ENCODE measurements at regions not wholly inside any gene's neighbourhood (a gene's known extent, or its start where the extent isn't known, plus 50 kb on each side); places are given as distances from the start of the nearest gene placed in this dataset.
A peak's percentile ranks its signal among the peaks of the same experiment; 100 is the strongest.

DNA sequence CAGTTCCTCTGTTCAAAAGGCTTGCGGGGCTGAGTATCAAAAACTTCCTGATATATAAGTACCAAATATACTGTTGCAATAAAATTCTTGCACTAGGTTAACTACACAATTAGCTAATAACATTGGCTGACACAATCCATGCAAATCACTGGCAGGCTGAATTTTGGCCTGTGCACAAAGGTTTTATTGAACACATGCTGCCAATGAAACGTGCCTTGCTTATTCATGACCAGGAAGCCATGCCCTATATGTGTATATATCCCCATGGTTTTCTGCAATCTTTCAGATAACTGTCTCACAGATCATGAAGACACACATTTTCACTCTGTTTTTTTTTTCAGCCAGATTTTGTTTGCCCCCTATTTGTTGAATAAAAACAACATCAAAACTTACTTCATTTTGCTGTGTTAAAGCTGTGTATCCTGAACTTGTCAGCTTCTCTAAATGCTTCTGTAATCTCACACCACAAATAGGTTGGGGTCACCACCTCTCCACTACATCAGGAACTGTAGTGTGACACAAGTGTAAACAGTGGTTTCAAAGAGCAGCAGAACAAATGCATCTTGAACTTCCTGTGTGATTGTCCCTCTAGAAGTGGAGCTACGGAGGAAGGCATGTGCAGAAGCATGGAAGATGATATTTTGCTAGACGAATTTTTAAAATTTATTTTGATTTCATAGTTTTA is 920.7 kb upstream of the NR2F2 start:
- no peak for DNase-seq (ENCODE audit: extremely low read depth in 1 of 2, low read depth in 1 of 2)

DNA sequence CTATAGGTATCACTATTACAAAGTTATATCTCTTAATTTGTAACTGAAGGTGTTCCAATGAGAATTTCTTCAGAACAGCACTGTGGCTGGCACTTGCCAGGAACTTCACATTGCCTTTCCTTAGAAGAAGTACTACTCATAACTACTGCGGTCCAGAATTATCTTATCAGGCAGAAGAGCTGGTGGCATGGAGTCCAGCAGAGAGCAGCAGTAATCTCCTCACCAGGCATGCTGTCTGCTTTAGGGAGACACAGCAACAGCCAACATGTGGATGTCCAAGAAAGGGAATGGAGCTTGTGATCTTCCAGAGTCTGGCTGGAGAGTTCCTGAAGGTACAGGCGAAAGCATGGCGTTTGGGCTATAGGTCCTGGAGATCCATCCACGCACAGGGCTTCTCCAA is 919.7 kb upstream of the NR2F2 start:
- no peak for DNase-seq (ENCODE audit: extremely low read depth in 1 of 2, low read depth in 1 of 2)

DNA sequence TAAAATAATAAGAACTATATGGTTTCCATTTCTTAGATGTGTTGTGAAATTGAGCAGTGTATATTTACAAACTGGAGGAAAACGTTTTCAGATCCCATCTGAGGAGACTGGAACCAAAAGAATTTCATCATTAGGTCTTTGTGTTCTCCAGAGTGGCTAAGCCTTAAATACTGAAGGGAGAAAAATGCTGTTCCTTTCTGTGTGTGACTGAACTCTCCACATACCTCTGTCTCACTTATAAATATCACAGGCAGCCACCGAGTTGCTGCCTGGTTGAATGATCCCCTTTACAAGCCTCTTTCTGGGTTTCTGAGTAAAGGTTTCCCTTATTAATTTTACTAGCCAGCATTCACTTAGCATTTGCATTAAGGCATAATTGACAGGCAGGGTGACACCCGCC is 913.9 kb upstream of the NR2F2 start:
- no peak for DNase-seq (ENCODE audit: extremely low read depth in 1 of 2, low read depth in 1 of 2)

DNA sequence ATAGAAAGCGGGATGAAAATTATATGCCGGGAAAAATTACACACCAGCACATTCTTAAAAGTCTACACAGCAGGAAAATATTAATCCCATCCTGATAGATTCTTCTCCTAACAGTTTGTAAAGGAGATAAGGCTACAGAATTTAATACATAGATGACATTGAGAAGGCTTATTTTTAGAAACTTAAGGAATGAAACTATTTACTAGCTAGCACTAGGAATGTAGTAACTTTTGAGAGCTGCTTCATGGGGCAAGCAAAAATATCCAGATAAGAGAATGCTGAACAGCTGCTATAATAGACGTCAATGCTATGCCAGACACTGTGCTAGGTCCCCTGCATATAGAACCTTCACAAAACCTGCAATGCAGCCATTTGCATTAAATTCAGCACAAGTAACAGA is 912.7 kb upstream of the NR2F2 start:
- DNase-seq (ENCODE audit: extremely low read depth in 1 of 2, low read depth in 1 of 2): no peak

DNA sequence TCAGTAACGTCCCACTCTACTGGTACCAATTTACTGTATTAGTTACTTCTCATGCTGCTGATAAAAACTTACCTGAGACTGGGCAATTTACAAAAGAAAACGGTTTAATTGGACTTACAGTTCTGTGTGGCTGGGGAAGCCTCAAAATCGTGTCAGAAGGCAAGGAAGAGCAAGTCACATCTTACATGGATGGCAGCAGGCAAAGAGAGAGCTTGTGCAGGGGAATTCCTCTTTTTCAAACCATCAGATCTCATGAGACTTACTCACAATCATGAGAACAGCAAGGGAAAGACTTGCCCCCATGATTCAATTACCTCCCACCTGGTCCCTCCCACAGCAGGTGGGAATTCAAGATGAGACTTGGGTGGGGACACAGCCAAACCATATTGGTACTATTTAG is 908.2 kb upstream of the NR2F2 start:
- DNase-seq (ENCODE audit: extremely low read depth in 1 of 2, low read depth in 1 of 2): no peak

DNA sequence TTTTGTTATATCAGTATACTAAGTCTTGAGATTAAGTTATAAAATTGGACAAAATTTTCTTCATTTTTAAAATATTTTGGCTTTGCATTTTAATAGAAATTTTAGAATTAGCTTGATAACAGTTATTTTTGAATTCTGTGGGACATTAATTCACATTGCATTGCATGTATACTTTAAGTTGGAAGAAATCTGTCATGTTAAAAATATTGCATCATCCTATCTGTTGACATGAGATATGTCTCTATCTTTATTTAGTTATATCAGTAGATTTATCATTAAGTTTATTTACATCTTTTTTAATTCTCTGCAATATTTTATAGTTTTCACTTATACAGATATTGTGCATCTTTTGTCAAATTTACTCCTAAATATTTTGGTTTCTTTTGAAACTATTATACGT is 904.6 kb upstream of the NR2F2 start:
- DNase-seq (ENCODE audit: extremely low read depth in 1 of 2, low read depth in 1 of 2): no peak

DNA sequence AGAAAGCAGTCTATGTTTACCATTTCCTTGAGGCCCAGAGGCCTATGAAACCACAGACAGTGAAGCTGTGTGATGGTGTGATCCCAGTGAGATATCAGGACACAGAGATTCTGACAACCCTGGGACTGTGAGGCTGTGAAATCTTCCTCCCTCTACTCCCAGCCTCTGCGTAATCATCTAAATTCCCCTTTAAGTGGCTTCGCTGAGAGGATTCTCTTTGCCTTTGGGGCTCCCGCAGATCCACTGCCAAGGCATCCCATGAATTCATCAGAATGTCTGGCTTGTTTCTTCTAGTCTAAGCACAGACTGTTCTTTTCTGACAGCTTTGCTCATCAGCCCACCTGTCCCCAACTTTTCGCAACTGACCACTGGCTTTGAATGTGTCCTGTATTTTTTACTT is 901.2 kb upstream of the NR2F2 start:
- DNase-seq (ENCODE audit: extremely low read depth in 1 of 2, low read depth in 1 of 2): no peak

DNA sequence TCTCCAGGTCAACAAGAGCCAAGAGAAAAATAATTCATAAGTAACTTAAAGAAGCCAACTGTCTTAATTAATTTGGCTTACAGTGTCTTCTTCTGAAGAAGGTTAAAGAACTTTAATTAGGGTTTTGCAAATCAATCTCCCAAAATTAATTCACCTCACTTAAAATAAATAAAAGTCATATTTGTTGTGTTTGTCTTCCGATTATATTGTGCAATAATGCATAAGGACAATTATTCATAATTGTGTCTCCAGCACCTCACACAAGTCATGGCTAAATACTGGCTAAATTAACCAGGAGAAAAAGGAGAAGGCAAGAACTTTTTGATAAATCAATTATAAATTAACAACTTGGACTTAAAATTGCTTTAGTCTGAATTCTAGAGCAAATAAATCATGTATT is 899.0 kb upstream of the NR2F2 start:
- no peak for DNase-seq (ENCODE audit: extremely low read depth in 1 of 2, low read depth in 1 of 2)

DNA sequence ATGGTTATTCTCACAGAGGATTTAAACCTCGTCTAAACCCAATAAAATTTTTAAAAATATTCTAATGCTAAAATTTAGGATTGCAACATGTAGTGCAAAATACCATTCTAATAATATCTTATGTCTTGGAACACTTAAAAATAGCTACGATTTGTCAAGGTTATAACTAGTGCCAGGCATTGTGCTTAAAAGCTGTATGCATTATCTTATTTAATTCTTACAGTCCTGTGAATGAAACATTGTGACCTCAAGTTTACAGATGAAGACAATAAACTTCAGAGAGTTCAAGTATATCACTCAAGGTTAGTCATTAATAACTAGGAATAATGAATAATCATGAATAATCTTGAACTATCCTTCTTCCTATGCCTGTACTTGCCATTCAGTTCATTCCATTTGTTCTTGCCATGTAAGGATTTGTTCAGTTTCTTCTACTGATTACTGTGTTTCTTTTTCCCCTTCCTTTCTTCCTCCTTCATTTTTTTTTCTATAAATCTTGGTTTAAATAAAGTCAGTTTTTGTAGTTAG is 897.6 kb upstream of the NR2F2 start:
- no peak for DNase-seq (ENCODE audit: extremely low read depth in 1 of 2, low read depth in 1 of 2)

DNA sequence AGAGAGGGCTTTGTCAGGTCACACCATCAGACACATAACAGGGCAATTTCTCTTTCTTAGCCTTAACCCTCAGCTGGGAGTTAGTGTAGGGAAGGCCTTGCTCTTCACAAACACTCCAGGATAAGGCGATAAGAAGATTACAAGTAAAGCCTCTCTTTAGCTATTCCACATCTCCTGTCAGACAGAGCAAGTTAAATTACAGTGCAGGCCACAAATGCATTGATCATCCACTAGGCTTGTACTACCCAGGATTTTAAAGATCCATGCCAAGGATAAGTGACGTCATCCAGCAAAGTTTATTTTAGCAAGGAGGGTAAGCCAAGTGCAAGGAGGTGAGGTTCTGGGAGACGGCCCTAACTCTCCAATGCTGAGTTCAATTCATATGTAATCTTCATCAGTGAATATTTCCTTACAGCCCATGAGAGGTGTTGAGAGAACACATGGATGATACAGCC is 890.6 kb upstream of the NR2F2 start:
- no peak for DNase-seq (ENCODE audit: extremely low read depth in 1 of 2, low read depth in 1 of 2)

DNA sequence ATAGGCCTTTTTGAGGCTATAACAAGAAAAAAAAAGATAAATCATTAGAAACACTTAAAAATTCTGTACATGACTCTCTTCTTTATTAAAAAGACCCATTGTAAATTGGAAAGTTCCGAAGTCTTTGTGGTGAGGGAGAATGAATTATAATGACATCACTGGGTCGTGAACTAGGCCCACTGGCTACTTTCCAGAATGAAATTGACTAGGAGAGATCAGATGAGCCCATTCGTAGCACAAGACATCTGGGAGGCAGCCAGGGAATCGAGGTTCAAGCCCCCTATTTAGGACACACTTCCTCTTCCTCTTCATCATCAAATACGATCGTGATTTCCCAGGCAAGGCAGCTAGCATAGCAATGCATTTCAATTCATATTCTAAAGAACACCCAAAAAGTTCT is 889.8 kb upstream of the NR2F2 start:
- DNase-seq (ENCODE audit: extremely low read depth in 1 of 2, low read depth in 1 of 2): no peak

DNA sequence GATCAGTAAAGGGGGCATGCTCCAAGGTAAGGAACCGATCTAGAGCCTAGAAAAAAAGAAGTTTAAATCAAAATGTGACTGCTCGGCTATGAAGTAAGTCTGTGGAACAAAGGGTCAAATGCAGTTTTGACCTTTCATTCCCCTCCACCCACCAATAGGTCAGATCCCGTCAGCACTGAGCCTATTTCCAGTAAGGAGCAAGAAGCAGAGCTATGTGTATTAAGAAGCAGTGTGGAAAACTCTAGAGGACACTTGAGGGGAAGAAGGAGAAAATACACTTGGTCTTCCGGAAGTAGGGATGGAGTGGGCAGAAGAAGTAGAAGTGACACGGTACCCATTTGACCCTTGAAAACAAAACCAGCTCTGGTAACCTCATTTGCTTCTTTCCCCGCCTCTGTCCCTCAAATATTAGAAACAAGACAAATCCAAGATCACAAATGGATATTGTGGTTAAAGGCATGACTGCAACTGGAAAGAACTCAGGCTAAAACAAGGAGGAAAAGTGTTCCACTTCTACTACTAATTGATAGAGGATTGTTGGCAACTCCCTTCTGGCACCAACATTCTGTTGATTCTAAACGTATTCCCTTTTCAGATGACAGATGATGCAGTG is 888.3 kb upstream of the NR2F2 start:
- no peak for DNase-seq (ENCODE audit: extremely low read depth in 1 of 2, low read depth in 1 of 2)

DNA sequence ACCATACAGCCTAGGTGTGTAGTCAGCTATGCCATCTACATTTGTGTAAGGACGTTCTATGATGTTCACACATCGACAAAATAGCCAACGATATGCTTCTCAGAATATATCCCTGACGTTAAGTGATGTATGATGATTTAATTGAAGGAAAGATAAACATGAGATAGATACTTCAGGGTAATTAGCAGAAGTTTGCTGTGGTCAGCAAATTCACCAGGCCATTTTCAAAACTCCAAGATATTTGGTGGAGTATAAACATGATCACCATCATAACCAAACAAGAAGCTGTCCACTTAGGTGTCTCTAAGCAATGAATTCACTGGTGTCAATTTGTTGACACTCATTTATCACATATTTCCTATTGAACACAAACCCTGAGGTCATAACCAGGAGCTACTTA is 885.6 kb upstream of the NR2F2 start:
- no peak for DNase-seq (ENCODE audit: extremely low read depth in 1 of 2, low read depth in 1 of 2)

DNA sequence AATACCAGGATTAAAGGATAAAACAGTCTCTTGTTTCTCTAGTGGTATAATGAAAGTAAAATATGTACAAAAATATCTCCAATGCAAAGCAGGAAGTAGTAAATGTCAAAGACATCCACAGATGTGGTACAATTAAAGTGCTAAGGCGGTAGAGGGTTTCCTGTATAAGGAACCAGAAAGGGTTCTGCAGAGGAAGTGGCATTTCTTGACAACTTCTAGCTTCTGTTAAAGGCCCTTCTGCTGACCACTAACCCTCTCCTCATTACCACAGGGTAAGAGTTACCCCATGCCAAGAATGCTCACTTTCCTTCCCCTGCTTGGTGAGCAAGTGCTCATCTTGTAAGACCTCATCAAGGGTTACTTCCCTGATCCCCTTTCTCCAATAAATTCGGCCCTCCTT is 883.6 kb upstream of the NR2F2 start:
- peak in 1 of 2 donors; percentile 1 for DNase-seq (ENCODE audit: extremely low read depth in 1 of 2, low read depth in 1 of 2)

DNA sequence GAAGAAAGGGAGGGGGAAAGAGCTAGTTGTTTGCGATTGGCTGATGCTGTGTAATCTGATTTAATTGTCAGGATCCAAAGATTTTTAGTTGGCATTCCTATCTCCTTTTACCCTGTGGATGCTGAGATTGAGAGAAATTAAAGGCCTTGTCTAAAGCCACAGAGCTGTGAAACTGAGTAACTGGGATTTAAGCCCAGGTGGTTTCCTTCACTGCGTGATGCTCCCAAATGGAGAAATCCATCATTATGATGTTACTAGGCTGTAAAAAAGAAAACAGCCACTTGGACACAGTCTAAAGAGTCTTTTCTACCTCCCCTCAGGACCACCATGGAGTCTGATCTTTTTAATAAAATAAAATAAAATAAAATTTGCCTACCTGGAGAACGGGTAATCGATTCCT is 883.0 kb upstream of the NR2F2 start:
- DNase-seq (ENCODE audit: extremely low read depth in 1 of 2, low read depth in 1 of 2): no peak

DNA sequence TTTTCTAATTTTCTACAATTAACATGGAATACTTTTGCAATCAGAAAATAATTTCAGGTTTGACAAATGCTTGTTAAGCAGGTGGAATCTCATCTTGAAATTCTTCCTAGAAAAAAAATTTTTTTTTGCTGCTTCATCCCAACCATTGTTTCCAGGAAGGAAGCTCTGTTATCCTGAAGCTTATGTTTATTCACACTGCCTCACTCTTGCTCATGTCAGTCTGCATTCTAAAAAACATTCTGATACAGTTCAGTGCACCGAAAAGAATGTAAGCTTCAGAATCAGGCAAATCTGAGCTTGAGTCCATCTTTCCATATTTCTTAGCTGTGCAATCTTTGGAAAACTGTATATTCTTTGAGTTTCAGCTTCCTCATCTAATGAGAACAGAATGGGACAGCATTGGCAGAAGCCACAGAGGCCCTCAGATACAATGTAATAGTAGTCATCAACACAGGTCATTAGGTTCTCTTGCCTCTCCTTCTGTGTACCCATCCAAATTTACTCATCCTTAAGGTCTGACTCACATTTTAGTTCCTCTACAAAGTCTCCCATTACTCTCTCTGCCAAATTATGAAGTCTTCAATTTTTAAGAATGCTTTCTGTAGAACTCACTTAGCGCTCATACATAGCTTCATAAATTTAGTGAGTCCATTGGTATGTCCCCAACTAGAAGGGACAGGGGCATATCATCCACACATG is 881.8 kb upstream of the NR2F2 start:
- DNase-seq (ENCODE audit: extremely low read depth in 1 of 2, low read depth in 1 of 2): no peak

DNA sequence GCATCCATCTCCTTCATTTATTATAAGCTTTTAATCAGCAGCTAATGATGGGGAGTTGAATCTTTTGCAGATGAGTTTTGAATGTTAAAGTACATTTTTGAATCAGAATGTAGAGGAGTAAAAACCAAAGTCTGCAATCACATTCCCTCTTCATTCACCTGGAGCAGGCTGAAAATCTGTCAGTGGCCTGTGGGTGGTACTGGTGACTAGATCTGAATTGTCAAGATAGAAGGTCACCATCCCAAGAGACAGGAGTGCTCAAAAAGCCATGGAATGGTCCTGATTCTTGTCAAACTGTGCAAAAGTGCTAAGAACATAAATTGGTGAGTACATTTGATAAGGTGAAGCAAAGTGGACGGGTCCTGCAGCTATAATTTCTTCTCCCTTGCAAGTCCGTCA is 881.3 kb upstream of the NR2F2 start:
- DNase-seq (ENCODE audit: extremely low read depth in 1 of 2, low read depth in 1 of 2): no peak

DNA sequence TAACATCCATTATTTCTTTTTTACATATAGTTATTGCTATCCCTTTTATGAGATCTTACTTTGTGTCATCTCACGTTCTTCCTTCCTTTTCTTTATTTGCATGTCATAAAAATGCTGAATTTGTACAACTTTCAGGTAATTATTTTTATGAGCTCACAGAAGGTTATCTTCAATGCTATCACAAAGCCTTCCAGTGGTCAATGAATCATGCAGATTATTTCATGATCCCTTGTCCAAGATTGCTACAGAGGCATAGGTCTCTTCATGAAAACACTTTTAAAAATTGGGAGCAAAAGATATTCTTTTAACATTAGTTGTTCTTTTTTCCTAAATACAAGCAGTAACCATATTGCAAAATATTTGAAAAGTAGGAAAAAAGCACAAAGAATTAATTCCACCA is 880.1 kb upstream of the NR2F2 start:
- no peak for DNase-seq (ENCODE audit: extremely low read depth in 1 of 2, low read depth in 1 of 2)

DNA sequence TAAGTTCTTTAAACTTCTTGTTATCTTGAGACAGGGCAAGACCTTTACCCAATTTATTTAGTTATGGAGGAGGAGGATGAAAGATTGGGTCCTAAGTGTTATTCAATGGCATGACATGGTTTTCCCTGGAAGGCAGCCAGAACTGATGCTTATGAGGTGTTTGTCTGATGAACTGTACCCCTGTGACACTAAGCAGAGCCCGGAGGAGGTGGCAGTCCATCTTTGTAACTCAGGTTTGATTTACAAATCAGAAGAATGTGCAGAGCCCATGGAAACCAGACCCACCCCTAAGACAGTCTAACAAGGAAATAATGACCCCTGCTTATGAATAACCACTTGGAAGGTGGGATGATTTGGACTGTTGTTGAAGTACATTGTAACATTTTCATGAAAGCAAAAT is 878.6 kb upstream of the NR2F2 start:
- DNase-seq (ENCODE audit: extremely low read depth in 1 of 2, low read depth in 1 of 2): no peak

DNA sequence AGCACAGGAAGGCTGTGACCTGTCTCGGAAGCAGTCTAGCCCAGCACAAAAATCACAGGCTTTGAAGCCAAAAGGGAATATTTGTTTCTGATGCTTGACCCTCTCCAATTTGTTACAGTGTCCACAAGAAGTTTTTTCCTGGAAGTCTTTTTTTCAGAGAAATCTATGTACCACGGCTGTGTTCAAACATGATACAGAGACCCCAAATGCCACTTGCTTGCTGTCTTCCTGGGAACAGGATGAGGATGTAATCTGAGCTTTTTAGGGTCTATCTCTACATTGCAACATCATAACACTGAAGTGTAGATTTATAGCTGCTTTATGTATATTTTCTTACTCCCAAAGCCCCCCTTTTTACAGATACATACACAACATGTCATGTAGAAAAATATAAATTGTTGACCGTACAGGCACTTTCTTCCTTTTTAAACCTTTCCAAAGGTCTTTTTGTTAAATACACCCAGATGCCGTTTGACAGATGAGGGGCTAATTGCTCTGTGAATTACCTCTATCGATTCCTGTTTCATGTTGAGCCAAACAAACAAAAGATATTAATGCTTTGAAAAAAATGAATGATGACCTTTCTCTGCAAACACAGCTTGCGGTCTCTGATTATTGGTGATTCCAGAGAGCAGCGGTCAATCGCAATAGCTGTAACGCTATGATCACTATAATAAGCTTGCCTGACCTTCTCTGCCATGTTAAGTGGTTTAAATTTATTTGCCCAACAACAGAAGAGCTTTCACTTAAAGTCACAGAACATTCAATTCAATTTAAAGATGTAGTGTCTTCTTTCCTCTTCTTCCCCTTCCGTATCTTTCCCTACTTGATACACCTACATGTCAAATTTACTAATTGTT is 875.9 kb upstream of the NR2F2 start:
- no peak for DNase-seq (ENCODE audit: extremely low read depth in 1 of 2, low read depth in 1 of 2)

DNA sequence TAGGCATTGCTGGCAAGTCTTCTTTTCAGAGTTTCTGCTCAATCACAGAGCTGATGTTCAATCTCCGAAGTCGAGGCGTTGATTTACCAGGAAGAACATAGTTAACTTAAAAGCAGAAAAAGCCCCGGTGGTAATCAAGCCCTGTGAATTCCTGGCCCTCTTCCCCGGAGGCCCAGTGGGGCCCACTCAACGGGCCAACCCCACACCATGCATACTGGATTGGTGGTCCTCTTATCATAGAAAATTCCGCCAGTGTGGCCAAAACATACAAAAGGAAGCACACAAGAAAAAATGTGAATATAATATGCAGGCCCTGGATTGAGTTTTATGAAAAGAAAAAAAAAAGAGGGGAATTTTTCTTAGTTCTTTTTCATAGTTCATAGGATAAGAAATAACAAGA is 873.0 kb upstream of the NR2F2 start:
- no peak for DNase-seq (ENCODE audit: extremely low read depth in 1 of 2, low read depth in 1 of 2)
